ENCODE measurements at regions not wholly inside any gene's neighbourhood (a gene's known extent, or its start where the extent isn't known, plus 50 kb on each side); places are given as distances from the start of the nearest gene placed in this dataset.

GRCh38 chr5:125142458-125142857 is 396.0 kb upstream of the ZNF608 start:
- TF ChIP-seq, protein P1, sequence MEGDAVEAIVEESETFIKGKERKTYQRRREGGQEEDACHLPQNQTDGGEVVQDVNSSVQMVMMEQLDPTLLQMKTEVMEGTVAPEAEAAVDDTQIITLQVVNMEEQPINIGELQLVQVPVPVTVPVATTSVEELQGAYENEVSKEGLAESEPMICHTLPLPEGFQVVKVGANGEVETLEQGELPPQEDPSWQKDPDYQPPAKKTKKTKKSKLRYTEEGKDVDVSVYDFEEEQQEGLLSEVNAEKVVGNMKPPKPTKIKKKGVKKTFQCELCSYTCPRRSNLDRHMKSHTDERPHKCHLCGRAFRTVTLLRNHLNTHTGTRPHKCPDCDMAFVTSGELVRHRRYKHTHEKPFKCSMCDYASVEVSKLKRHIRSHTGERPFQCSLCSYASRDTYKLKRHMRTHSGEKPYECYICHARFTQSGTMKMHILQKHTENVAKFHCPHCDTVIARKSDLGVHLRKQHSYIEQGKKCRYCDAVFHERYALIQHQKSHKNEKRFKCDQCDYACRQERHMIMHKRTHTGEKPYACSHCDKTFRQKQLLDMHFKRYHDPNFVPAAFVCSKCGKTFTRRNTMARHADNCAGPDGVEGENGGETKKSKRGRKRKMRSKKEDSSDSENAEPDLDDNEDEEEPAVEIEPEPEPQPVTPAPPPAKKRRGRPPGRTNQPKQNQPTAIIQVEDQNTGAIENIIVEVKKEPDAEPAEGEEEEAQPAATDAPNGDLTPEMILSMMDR (IDR thresholded peaks at IDR 0.05; ENCODE audit: control extremely low read depth, extremely low read depth, low read depth, missing control alignments), result no peak
- POLR2A ChIA-PET, result no interaction called here
- DNase-seq (ENCODE audit: extremely low spot score), result no peak
- CTCF ChIA-PET, result interaction anchor here (0.7 to 1.5 kb wide), 3 partner anchors 9 to 54 kb away, joined by 3 to 4 read pairs (median 3); no protein-coding TSS in a partner anchor

DNA sequence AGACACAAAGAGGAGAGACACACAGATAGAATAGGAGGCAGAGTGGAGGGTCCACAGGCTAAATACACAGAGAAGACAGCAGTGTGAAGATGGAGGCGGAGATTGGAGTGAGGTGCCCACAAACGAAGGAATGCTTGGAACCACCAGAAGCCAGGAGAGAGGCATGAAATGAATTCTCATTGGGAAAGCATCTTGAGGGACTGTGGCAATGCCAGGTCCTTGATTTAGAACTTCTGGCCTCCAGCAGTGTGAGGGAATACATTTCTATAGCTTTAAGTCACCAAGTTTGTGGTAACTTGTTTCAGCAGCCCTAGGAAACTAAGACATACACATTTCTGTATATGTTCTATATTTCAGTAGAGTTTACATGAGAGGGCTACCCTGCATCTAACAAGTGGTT is 396.6 kb upstream of the ZNF608 start:
- ChIA-PET POLR2A (no interaction called here), CTCF (interaction anchor here (1.4 to 1.5 kb wide), 3 partner anchors 45 to 325 kb away, joined by 3 to 4 read pairs (median 3); no protein-coding TSS in a partner anchor)
- no peak for DNase-seq (ENCODE audit: extremely low spot score)
- TF ChIP-seq, protein P1 (IDR thresholded peaks at IDR 0.05; ENCODE audit: control extremely low read depth, extremely low read depth, low read depth, missing control alignments), result no peak

DNA sequence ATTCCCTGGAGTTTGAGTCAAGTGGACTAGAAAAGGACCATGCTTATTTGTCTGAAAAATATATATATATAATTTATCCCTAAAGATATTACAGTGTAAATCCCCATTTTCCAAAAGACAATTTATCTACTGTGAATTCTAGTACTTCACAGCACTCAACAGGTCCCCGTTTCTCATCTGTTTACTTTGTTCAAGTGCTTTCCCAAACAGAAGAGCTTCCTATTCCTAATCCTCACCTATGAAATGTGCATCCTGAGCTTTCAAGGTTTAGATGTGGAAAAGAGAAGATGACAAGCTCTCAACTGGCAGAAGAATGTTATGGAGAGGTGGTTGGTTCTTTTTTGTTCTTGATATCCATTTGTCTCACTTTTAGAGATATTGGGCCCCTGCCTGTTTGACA is 401.6 kb upstream of the ZNF608 start:
- TF ChIP-seq, protein P1 (IDR thresholded peaks at IDR 0.05; ENCODE audit: control extremely low read depth, extremely low read depth, low read depth, missing control alignments), result no peak
- ChIA-PET CTCF (interaction anchor here (0.9 to 1.5 kb wide), 4 partner anchors 12 to 85 kb away, joined by 3 to 4 read pairs (median 4); no protein-coding TSS in a partner anchor), POLR2A (no interaction called here)
- DNase-seq (ENCODE audit: extremely low spot score), result no peak

GRCh38 chr5:125148706-125149105 is 402.3 kb upstream of the ZNF608 start:
- TF ChIP-seq, protein P1 (IDR thresholded peaks at IDR 0.05; ENCODE audit: control extremely low read depth, extremely low read depth, low read depth, missing control alignments), result no peak
- no peak for DNase-seq (ENCODE audit: extremely low spot score)
- ChIA-PET POLR2A (no interaction called here), CTCF (interaction anchor here (0.9 kb wide), 1 partner anchor 13 kb away, joined by 3 read pairs; no protein-coding TSS in a partner anchor)

DNA sequence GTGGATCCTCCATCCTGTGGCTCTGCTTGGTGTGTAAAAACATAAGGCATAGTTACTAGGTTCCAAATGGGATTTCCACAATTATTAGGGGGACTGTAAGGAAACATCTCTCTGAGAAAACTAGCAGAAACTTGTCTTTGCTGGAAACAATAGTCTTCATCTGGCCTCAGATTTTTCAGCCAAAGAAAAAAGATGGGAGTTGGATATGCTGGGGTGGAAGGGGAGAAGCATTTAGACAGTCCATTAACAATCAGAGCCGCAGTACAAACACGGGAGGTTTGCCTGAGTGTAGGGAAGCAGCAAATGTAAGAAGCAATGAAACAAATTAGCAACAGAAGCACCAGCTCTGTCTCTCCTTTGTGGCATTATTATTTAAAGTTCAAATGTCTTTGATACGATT is 402.7 kb upstream of the ZNF608 start:
- no peak for DNase-seq (ENCODE audit: extremely low spot score)
- POLR2A ChIA-PET, result no interaction called here
- TF ChIP-seq, protein P1 (IDR thresholded peaks at IDR 0.05; ENCODE audit: control extremely low read depth, extremely low read depth, low read depth, missing control alignments), result no peak
- CTCF ChIA-PET, result no interaction called here

GRCh38 chr5:125149527-125149926 is 403.1 kb upstream of the ZNF608 start:
- TF ChIP-seq, protein P1 (IDR thresholded peaks at IDR 0.05; ENCODE audit: control extremely low read depth, extremely low read depth, low read depth, missing control alignments), result no peak
- ChIA-PET POLR2A (no interaction called here), CTCF (no interaction called here)
- DNase-seq (ENCODE audit: extremely low spot score), result no peak

Data from GM10248 (cell line).